ENCODE measurements at regions not wholly inside any gene's neighbourhood (a gene's known extent, or its start where the extent isn't known, plus 50 kb on each side); places are given as distances from the start of the nearest gene placed in this dataset.

DNA sequence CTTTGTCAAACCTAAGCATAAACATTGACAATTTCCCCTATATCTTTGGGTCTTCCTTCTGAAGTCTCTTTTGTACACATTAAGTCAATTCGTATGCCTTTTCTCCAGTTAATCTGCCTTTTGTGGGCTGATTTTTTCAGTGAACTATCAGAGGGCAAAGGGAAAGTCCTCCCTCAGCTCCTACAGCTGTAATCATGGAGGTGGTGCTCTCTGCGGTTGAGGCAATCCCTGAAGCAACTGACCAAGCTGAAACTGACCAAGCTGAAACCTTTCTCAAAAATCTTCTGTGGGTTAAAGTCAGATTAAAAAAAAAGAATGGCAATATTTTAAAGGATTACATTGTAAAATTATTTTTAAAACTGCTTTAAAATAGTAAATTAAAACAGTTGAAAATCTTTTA lies 105.8 kb upstream of the DNAJC10 start:
- Mint-ChIP-seq H3K36me3 (ENCODE audit: low read depth) (0 out of 3 replicates have a peak, but pooled peaks cover 4% of the 10 kb centered on the region), H3K27ac (no peak overlapping the region), H3K9me3 (no peaks in the 10 kb centered on the region), H3K4me3 (no peak overlapping the region), H3K27me3 (ENCODE audit: insufficient read depth, low read depth, poor library complexity) (peaks cover 4% of the 10 kb centered on the region), H3K4me1 (peaks cover 3% of the 10 kb centered on the region; the same call in 2 of the 3 replicates)
- DNase-seq (ENCODE audit: low spot score): no peak
- no peaks in the 10 kb centered on the region for H3K36me3 ChIP-seq (ENCODE audit: insufficient read depth)
- no peak overlapping the region for H3K4me2 ChIP-seq
- TF ChIP-seq, protein P1, sequence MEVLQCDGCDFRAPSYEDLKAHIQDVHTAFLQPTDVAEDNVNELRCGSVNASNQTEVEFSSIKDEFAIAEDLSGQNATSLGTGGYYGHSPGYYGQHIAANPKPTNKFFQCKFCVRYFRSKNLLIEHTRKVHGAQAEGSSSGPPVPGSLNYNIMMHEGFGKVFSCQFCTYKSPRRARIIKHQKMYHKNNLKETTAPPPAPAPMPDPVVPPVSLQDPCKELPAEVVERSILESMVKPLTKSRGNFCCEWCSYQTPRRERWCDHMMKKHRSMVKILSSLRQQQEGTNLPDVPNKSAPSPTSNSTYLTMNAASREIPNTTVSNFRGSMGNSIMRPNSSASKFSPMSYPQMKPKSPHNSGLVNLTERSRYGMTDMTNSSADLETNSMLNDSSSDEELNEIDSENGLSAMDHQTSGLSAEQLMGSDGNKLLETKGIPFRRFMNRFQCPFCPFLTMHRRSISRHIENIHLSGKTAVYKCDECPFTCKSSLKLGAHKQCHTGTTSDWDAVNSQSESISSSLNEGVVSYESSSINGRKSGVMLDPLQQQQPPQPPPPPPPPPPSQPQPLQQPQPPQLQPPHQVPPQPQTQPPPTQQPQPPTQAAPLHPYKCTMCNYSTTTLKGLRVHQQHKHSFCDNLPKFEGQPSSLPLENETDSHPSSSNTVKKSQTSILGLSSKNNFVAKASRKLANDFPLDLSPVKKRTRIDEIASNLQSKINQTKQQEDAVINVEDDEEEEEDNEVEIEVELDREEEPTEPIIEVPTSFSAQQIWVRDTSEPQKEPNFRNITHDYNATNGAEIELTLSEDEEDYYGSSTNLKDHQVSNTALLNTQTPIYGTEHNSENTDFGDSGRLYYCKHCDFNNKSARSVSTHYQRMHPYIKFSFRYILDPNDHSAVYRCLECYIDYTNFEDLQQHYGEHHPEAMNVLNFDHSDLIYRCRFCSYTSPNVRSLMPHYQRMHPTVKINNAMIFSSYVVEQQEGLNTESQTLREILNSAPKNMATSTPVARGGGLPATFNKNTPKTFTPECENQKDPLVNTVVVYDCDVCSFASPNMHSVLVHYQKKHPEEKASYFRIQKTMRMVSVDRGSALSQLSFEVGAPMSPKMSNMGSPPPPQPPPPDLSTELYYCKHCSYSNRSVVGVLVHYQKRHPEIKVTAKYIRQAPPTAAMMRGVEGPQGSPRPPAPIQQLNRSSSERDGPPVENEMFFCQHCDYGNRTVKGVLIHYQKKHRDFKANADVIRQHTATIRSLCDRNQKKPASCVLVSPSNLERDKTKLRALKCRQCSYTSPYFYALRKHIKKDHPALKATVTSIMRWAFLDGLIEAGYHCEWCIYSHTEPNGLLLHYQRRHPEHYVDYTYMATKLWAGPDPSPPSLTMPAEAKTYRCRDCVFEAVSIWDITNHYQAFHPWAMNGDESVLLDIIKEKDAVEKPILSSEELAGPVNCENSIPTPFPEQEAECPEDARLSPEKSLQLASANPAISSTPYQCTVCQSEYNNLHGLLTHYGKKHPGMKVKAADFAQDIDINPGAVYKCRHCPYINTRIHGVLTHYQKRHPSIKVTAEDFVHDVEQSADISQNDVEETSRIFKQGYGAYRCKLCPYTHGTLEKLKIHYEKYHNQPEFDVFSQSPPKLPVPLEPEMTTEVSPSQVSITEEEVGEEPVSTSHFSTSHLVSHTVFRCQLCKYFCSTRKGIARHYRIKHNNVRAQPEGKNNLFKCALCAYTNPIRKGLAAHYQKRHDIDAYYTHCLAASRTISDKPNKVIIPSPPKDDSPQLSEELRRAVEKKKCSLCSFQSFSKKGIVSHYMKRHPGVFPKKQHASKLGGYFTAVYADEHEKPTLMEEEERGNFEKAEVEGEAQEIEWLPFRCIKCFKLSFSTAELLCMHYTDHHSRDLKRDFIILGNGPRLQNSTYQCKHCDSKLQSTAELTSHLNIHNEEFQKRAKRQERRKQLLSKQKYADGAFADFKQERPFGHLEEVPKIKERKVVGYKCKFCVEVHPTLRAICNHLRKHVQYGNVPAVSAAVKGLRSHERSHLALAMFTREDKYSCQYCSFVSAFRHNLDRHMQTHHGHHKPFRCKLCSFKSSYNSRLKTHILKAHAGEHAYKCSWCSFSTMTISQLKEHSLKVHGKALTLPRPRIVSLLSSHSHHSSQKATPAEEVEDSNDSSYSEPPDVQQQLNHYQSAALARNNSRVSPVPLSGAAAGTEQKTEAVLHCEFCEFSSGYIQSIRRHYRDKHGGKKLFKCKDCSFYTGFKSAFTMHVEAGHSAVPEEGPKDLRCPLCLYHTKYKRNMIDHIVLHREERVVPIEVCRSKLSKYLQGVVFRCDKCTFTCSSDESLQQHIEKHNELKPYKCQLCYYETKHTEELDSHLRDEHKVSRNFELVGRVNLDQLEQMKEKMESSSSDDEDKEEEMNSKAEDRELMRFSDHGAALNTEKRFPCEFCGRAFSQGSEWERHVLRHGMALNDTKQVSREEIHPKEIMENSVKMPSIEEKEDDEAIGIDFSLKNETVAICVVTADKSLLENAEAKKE (CRISPR knock-in tag; IDR thresholded peaks at IDR 0.05): no peak
- TF ChIP-seq POLR2AphosphoS5 (IDR thresholded peaks at IDR 0.05; ENCODE audit: low read depth) (no peak), JUNB (IDR thresholded peaks at IDR 0.05; ENCODE audit: unreplicated experiment) (no peak), CREB1 (CRISPR knock-in tag; IDR thresholded peaks at IDR 0.05; ENCODE audit: low read depth) (no peak), STAT1 (IDR thresholded peaks at IDR 0.05; ENCODE audit: unreplicated experiment) (no peak), EZH2 (IDR thresholded peaks at IDR 0.05; ENCODE audit: low read depth, unreplicated experiment) (no peak), EZH2phosphoT487 (IDR thresholded peaks at IDR 0.05; ENCODE audit: unreplicated experiment) (no peak), ZNF331 (CRISPR knock-in tag; IDR thresholded peaks at IDR 0.05; ENCODE audit: low read depth) (no peak), NANOG (IDR thresholded peaks at IDR 0.05; ENCODE audit: borderline replicate concordance) (no peak), ZNF114 (CRISPR knock-in tag; IDR thresholded peaks at IDR 0.05) (no peak)
- TF ChIP-seq, protein P2, sequence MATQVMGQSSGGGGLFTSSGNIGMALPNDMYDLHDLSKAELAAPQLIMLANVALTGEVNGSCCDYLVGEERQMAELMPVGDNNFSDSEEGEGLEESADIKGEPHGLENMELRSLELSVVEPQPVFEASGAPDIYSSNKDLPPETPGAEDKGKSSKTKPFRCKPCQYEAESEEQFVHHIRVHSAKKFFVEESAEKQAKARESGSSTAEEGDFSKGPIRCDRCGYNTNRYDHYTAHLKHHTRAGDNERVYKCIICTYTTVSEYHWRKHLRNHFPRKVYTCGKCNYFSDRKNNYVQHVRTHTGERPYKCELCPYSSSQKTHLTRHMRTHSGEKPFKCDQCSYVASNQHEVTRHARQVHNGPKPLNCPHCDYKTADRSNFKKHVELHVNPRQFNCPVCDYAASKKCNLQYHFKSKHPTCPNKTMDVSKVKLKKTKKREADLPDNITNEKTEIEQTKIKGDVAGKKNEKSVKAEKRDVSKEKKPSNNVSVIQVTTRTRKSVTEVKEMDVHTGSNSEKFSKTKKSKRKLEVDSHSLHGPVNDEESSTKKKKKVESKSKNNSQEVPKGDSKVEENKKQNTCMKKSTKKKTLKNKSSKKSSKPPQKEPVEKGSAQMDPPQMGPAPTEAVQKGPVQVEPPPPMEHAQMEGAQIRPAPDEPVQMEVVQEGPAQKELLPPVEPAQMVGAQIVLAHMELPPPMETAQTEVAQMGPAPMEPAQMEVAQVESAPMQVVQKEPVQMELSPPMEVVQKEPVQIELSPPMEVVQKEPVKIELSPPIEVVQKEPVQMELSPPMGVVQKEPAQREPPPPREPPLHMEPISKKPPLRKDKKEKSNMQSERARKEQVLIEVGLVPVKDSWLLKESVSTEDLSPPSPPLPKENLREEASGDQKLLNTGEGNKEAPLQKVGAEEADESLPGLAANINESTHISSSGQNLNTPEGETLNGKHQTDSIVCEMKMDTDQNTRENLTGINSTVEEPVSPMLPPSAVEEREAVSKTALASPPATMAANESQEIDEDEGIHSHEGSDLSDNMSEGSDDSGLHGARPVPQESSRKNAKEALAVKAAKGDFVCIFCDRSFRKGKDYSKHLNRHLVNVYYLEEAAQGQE (IDR thresholded peaks at IDR 0.05; ENCODE audit: unreplicated experiment): no peak
- TF ChIP-seq, protein P3, sequence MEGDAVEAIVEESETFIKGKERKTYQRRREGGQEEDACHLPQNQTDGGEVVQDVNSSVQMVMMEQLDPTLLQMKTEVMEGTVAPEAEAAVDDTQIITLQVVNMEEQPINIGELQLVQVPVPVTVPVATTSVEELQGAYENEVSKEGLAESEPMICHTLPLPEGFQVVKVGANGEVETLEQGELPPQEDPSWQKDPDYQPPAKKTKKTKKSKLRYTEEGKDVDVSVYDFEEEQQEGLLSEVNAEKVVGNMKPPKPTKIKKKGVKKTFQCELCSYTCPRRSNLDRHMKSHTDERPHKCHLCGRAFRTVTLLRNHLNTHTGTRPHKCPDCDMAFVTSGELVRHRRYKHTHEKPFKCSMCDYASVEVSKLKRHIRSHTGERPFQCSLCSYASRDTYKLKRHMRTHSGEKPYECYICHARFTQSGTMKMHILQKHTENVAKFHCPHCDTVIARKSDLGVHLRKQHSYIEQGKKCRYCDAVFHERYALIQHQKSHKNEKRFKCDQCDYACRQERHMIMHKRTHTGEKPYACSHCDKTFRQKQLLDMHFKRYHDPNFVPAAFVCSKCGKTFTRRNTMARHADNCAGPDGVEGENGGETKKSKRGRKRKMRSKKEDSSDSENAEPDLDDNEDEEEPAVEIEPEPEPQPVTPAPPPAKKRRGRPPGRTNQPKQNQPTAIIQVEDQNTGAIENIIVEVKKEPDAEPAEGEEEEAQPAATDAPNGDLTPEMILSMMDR (conservative IDR thresholded peaks at IDR 0.05; ENCODE audit: low read depth in 2 of 2): no peak
- TF ChIP-seq, protein P4, sequence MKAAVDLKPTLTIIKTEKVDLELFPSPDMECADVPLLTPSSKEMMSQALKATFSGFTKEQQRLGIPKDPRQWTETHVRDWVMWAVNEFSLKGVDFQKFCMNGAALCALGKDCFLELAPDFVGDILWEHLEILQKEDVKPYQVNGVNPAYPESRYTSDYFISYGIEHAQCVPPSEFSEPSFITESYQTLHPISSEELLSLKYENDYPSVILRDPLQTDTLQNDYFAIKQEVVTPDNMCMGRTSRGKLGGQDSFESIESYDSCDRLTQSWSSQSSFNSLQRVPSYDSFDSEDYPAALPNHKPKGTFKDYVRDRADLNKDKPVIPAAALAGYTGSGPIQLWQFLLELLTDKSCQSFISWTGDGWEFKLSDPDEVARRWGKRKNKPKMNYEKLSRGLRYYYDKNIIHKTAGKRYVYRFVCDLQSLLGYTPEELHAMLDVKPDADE (IDR thresholded peaks at IDR 0.05): no peak
- no peaks in the 10 kb centered on the region for H3K79me2 ChIP-seq (replicated peaks; ENCODE audit: insufficient read depth)
- no peak overlapping the region for H3K27ac ChIP-seq (ENCODE audit: low read depth)
- H3K4me1 ChIP-seq (ENCODE audit: insufficient read depth): no peaks in the 10 kb centered on the region
- H3K4me3 ChIP-seq: no peak overlapping the region
- 0 out of 2 replicates have a peak, but pooled peaks cover 4% of the 10 kb centered on the region for H3K9me2 ChIP-seq (ENCODE audit: insufficient read depth)
- ATAC-seq: no peak
- H3F3A ChIP-seq (replicated peaks; ENCODE audit: low read depth): no peaks in the 10 kb centered on the region
- no peaks in the 10 kb centered on the region for H3K27me3 ChIP-seq (ENCODE audit: insufficient read depth)
- 0 out of 2 replicates have a peak overlapping the region, but pooled peaks have one; percentile 43 for H2AFZ ChIP-seq
- no peaks in the 10 kb centered on the region for H4K20me1 ChIP-seq (replicated peaks; ENCODE audit: insufficient read depth)
